ENCODE measurements at regions not wholly inside any gene's neighbourhood (a gene's known extent, or its start where the extent isn't known, plus 50 kb on each side); places are given as distances from the start of the nearest gene placed in this dataset.

DNA sequence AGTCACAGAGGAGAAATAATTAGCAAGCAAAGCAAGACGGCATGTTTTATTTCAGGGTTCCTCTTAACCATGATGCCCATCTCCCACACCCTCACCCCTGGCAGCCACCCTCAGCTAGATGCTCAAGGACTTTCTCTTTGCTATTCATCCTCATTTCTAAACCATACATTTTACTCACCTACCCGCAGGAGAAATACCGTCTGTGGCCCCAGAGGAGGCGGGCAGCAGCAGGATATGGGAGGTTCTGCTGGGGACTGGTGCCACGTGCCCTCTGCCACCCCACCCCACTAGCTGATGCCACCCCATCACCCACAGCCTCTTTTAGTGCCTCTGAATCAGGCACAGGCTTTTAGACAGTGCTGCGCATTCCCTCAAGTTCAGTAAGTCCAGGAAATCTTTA is 168.7 kb upstream of the ITGB1 start:
- no peak for DNase-seq (ENCODE audit: low spot score)

DNA sequence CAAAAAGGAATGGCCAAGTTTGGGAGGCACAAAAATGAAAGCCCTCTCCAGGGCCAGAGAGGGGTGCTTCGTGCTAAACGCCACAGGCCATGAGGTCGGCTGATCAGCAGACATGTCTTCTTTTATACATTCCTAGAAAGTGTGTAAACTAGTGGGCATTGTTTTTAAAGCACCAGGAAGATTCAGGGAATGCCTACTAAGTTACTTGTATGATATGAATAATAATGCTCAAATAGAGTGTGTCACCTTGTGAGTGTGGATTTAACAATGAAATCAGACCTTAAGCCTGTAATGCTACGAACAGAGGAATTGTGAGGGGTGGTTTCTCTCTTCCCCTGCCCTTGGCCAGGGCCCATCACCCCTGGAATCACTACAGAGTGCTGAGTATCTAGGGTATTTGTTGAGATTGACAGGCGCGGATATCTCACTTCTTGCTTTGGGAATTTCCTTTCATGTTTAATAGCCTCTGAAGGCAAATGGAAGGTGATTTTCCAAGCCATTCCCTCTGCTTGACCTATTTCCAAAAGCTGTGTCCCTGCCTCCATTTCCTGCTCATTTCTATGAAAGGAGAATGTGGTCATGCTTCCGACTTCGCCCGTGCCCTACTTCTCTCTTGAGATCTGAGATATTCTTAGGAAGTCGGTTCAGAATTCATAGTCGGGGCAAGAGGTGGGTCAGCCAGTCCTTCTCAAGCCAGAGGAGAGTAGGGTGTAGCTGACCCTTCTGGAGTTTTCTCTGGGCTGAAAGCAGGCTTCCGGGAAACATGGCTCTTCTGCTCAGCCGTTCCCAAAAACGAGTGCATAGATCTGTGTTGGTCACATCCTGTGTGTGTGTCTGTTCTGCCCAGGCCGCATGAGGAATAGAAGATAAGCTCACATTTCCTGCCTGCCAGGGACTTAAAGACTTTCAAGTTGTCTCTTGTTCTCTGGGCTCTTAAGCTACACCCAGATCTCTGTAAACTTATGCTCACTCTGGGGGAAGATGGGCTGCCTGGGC is 167.8 kb upstream of the ITGB1 start:
- DNase-seq (ENCODE audit: low spot score), result peak; percentile 22

DNA sequence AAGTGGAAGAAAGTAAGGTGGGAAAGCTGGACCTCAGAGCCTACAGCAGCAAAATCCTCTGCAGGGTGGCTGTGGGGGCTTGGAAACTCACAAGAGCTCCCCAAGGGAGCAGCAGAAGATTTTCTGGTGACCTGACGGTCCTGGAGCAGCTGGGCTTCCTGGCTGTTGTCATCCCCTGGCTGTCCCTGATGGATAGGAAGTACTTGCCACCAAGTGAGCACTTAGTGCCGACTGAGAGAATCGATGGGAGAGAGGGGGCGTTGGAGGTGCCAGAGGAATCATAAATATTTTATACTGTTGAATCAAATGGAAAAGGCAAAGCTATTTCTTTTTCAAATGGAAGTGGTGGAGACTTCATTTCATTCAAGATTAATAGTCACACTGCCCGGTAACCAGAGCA is 167.1 kb upstream of the ITGB1 start:
- DNase-seq (ENCODE audit: low spot score), result no peak

DNA sequence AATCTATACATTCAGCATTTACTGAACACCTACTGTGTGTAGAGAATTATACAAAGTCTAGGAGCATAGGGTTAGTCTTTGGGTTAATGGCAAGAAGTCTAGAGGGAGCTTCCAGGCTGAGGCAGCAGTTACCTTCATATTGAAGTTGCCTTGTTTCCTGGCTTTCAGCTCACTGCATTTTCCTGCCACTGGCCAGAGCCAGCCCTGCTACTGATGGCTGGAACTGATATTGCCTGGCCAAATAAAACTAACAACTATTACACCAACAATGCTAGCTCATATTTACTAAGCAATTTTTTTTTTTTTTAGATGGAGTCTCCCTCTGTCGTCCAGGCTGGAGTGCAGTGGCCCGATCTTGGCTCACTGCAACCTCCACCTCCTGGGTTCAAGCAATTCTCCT is 165.7 kb upstream of the ITGB1 start:
- no peak for DNase-seq (ENCODE audit: low spot score)

DNA sequence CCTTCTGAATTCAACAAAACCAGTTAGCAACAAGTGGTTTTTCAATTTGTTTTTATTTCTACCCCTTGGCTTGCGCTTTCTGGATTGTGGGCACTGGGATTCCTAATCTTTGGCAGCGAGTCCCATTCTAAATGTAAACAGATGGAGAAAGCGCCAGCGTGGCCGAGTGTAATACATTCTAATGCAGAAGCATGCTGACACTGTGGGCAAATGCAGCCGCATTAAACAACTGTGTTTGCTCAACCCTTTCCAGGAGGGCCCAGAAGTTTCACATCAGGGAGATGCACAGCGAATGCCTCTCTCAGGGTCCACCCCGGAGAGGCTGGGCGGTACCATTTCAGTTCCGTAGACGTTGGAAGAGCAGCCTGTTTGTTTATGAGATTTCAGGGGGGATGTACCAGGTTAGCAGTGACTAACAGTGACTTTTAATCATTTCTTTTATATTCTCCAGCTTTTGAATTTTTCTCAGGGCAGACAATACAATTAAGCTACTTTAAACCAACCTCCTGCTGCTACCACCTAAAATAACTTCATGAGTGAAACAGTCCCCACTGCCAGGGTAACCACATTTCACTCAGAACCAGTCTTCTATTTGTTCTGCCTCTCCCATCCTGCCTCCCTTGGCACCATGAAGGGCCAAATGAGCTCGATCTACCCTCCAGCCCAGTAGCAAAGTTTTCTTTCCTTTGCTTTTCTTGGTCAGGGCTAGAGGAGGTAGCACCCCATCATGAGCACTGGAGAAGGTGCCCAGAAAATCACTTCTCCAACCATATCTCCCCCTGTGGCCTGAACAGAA is 164.2 kb upstream of the ITGB1 start:
- DNase-seq (ENCODE audit: low spot score), result no peak

DNA sequence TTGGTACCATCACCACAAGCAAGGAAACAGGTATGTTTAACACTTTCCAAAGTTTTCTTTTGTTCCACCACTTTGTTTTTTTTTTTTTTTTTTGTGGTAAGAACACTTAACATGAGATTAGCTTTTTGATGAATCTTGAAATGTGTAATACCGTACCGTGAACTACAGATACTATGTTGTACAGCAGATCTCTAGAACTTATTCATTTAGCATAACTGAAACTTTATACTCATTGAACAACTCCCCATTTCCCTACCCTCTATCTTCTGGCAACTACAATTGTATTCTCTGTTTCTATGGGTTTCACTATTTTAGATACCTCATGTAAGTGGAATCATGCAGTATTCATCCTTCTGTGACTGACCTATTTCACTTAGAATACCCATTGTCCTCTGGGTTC is 162.7 kb upstream of the ITGB1 start:
- DNase-seq (ENCODE audit: low spot score), result no peak

DNA sequence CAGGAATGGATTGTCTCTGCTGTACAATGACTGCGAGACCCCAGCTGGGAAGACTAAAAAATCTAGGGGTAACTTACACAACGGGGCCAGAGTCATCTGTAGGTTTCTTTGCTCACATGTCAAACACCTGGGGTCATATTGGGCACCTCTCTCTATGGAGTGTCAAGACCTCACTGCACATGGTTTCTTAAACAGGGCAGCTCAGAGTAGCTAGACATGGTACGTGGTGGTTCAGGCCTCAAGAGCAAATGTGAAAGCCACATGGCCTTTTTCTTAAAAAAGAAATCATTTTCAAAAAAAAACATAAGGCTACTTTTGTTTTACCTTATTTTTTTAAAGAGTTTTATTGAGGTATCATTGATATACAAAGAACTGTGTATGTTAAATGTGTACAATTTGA is 162.2 kb upstream of the ITGB1 start:
- no peak for DNase-seq (ENCODE audit: low spot score)

DNA sequence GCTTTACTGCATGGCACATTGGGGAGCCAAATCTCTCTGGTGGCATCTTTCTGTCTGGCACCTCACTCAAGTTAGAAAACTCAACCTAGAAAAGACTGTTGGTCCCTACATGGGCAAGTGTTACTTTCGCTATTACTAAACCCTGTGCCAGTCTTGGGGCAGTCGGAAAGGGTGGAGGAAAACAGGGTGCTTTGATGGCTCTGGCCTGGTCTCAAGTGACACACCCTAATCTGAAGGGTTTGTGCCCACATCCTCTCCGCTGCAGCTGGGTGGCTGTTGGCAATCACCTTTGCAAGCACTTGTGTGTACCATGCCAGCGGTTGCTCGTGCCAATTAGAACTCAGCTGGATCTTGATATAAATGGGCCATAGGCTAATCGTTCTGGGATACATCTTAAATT is 159.8 kb upstream of the ITGB1 start:
- no peak for DNase-seq (ENCODE audit: low spot score)

DNA sequence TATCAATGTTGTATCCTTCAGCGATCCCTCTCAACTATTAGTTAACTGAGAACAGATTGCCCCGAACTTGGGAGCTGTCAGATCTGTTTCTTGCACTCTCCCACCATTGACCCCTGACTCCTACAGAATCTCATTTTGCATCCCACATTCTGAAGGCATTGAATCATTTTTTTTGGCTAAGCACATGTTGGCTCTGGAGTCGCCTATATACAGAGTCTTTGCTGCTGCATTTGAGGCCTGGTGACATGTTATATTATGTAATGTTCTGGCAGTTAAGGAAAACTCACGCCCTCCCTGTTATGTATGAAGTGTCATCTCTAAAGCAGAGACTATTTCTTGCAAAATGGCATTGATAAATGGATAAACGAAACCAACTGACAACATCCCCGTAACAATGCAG is 159.2 kb upstream of the ITGB1 start:
- no peak for DNase-seq (ENCODE audit: low spot score)

- peak; percentile 57 for DNase-seq (ENCODE audit: low spot score)
These were observed 158.0 kb upstream of the ITGB1 start for GRCh38 chr10:33115738-33116719.

- peak; percentile 33 for DNase-seq (ENCODE audit: low spot score)
These were observed 156.5 kb upstream of the ITGB1 start for GRCh38 chr10:33114451-33114952.

- no peak for DNase-seq (ENCODE audit: low spot score)
These were observed 155.4 kb upstream of the ITGB1 start for GRCh38 chr10:33113466-33113865.

GRCh38 chr10:33112831-33113455 is 154.9 kb upstream of the ITGB1 start:
- DNase-seq (ENCODE audit: low spot score), result no peak

DNA sequence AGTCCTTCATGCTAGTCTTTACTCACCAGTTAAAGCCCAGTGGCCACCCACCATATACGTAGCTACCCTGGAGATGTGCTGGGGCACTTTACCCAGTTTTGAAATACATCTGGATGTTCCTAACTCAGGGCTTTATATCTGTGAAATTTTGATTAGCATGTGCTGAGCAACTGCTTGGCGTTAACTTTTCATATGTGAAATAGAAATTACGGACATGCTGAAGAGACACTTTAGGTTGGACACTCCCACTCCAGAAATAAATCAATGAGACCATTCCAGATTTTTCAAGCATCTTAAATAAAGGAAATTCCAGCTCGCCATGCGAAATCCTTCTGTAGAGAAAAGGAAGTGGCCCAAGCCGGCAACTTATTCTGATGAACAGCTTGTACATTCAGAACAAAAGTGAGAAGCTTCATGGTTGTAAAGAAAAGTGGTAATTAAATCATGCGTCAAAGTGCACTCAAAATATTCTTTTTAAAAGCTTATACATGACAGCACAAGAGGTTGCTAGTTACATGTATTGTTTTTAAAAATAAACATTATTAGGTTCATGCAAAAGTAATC is 153.5 kb upstream of the ITGB1 start:
- DNase-seq (ENCODE audit: low spot score), result no peak

GRCh38 chr10:33109788-33110469 is 151.9 kb upstream of the ITGB1 start:
- no peak for DNase-seq (ENCODE audit: low spot score)

- no peak for DNase-seq (ENCODE audit: low spot score)
These were observed 151.4 kb upstream of the ITGB1 start for GRCh38 chr10:33109384-33109783.

DNA sequence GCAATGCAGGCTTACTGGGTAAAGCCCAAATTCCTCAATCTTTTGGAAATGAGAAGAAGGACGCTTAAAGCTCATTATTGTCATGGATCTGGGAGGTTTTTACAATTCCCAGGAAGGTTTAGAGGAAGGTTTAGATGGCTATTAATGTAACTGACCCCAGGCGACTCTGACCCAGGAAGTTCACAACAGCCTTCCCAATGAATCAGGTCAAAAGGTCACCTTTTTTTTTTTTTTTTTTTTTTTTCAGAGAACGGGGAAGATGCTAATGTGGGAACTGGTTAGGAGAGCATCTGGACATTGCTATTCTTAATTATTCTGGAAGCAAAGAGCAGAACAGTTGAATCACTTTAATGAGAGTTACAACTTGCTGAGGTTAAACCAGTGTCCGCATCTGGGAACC is 149.9 kb upstream of the ITGB1 start:
- DNase-seq (ENCODE audit: low spot score), result no peak

GRCh38 chr10:33106767-33107166 is 148.7 kb upstream of the ITGB1 start:
- DNase-seq (ENCODE audit: low spot score), result no peak

DNA sequence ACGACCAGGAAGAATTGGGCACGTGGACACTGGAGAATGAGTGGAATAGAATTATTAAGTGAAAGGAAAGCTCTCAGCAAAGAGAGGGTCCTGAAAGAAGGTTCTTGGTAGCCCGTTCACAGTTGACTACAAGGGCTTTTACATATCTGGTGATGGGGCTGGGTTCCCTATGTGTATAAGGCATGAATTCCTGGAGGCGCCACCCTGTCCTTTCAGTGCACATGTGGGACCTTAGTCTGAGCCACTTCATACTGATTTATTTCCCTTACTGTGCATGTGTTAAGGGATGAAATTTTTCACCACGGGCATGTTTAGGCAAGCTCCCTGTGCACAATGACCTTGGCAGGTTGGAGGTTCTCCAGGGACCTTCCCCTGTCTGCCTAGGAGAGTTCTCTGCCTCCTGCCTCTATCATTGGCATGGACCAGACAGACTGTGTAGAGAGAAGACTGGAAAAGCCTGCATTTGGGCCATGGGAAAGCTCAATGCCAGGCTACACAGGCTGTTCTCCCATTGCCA is 145.9 kb upstream of the ITGB1 start:
- no peak for DNase-seq (ENCODE audit: low spot score)

DNA sequence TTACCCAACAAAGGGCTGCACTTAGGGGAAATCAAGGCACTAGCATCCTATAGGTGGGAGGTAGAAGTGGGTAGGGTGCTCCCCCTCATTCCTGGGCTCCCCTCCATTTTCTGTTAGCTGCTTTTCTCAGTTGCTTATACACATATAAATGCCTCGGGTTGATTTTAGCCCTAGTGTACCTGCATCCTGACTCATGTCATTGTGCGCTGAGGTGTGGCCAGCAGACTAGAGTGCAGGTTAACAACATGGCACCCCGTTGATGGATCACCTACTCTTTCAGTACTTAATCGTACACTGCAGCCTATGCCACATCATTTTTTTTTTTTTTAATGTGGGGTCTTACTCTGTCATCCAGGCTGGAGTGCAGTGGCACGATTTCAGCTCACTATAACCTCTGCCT is 144.0 kb upstream of the ITGB1 start:
- DNase-seq (ENCODE audit: low spot score), result peak; percentile 42
